Skeletal muscle cell (primary cell): ENCODE measurements at regions not wholly inside any gene's neighbourhood (a gene's known extent, or its start where the extent isn't known, plus 50 kb on each side); places are given as distances from the start of the nearest gene placed in this dataset.
"Not testable (repeated sequence)": the region's sequence is repeated elsewhere in the genome, so short reads cannot be mapped to it uniquely, and the experiment has no call there.

Experiments used
- DNase-seq: peaks from one replicate; pipeline ENCODE4 v3.0.0-alpha.2; 2010; ENCODE audit warnings: low read depth
- H3K4me3 ChIP-seq: 2 replicates; pipeline ENCODE4 v1.5.1; 2011; ENCODE audit warnings: low read depth, mild to moderate bottlenecking, control low read depth, low read length, moderate library complexity

GRCh38 chr4:93888308-93888707, 59.8 kb downstream of the ATOH1 start:
- DNase-seq: no peak
- H3K4me3 ChIP-seq: no peak overlapping the region

DNA sequence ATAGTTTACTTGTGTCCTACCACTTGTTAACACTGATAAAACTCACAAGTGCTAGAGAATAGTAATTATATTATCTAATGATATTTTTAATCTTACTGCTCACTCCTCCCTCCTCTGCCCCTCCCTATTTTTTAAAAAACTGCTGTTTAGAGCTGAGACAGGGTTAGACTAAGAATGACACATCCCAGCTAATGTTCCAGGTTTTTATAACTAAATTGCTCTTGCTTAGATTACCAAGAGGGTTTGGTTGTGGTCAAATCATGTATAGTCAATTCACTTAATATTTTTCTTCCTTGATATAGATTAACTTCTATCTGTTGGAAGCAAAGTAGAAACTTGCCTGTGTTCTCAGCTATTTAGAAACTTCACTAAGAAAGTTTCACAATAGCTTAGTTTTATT, 60.2 kb downstream of the ATOH1 start:
- no peak overlapping the region for H3K4me3 ChIP-seq
- no peak for DNase-seq

- no peak overlapping the region for H3K4me3 ChIP-seq
- DNase-seq: no peak
Measured at GRCh38 chr4:93891244-93891643, 62.7 kb downstream of the ATOH1 start.

- DNase-seq: no peak
- H3K4me3 ChIP-seq: no peak overlapping the region
Measured at GRCh38 chr4:93894995-93895394, 66.4 kb downstream of the ATOH1 start.

GRCh38 chr4:93896516-93896915, 68.0 kb downstream of the ATOH1 start:
- no peak overlapping the region for H3K4me3 ChIP-seq
- DNase-seq: no peak

DNA sequence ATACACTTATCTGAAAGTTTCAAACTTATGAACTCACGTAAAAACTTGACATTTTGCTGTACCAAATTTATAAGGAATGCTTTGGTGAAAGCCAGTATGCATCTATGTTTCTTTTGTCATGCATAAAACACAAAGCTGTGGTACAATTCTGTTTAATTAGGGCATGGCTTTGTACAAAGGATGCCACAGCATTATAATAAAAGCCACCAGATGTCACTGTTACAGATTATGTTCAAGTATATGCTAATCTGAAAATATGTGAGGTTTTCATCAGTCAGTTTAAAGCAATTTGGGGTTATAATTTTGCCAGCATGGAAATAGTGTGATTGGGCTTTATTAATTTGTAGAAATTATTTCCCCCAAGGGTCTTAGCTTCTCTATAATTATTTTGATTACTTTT, 69.0 kb downstream of the ATOH1 start:
- no peak for DNase-seq

DNA sequence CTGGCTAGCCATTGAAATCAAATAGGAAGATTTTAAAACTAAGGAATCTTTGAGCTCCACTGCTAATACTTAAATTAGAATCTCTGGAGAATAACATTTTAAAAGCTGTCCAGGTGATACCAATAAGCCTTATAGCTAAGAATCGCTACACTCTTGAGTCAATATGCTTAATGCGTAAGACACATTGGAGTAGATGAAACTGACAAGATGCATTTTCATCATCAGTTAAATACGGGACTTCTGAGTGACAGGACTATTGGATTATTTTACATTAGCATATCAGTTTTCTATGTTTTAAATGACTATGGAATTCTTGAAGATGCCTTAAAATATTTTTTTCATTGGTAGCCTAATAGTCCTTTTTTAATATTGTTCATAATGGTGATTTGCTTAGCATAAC, 80.2 kb downstream of the ATOH1 start:
- H3K4me3 ChIP-seq: no peak overlapping the region
- no peak for DNase-seq

More for the DNA sequence above, 69.0 kb downstream of the ATOH1 start:
- H3K4me3 ChIP-seq: no peak overlapping the region

GRCh38 chr4:93911671-93912070, 83.1 kb downstream of the ATOH1 start:
- H3K4me3 ChIP-seq: no peak overlapping the region
- DNase-seq: no peak

DNA sequence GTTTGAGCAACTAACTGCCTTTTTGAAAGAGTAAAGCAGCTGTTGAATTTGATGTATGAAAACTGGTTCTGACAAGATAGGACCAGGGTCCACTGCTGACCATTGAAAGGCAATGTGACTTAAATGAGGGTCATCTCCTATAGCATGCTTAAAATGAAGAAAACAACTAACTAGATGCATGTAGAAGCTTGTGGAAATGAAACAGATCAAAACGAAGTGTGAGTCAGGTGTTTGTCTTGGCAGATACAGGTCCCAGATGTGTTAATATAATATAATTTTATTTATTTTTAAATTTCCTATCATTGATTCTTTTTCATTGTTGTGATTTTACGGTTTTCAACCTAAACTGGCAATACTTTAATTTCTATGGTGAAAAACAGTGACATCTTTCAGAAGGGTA, 83.6 kb downstream of the ATOH1 start:
- DNase-seq: no peak

GRCh38 chr4:93918856-93919255, 90.3 kb downstream of the ATOH1 start:
- DNase-seq: no peak

More for the DNA sequence above, 83.6 kb downstream of the ATOH1 start:
- no peak overlapping the region for H3K4me3 ChIP-seq

DNA sequence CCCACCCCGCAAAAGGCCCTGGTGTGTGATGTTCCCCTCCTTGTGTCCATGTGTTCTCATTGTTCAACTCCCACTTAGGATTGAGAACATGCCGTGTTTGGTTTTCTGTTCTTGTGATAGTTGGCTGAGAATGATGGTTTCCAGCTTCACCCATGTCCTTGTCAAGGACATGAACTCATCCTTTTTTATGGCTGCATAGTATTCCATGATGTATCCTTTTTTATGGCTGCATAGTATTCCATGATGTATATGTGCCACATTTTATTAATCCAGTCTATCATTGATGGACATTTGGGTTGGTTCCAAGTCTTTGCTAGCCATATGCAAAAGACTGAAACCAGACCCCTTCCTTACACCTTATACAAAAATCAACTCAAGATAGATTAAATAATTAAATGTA, 95.0 kb downstream of the ATOH1 start:
- H3K4me3 ChIP-seq, DNase-seq: not testable (repeated sequence)

More at GRCh38 chr4:93918856-93919255, 90.3 kb downstream of the ATOH1 start:
- H3K4me3 ChIP-seq: no peak overlapping the region

GRCh38 chr4:93947286-93947685, 118.7 kb downstream of the ATOH1 start:
- DNase-seq: no peak
- H3K4me3 ChIP-seq: no peak overlapping the region

DNA sequence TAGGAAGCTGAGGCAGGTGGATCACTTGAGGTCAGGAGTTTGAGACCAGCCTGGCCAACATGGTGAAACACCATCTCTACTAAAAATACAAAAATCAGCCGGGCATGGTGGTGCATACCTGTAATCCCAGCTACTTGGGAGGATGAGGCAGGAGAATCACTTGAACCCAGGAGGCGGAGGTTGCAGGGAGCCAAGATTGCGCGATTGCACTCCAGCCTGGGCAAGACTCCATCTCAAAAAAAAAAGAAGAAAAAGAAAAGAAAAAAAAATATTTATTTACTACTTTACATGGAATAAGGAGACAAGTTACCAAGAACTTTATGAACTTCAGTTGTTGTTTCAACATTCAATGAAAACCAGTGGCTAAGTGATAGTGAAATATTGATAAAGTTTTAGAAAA, 121.7 kb downstream of the ATOH1 start:
- not testable (repeated sequence) for DNase-seq, H3K4me3 ChIP-seq

DNA sequence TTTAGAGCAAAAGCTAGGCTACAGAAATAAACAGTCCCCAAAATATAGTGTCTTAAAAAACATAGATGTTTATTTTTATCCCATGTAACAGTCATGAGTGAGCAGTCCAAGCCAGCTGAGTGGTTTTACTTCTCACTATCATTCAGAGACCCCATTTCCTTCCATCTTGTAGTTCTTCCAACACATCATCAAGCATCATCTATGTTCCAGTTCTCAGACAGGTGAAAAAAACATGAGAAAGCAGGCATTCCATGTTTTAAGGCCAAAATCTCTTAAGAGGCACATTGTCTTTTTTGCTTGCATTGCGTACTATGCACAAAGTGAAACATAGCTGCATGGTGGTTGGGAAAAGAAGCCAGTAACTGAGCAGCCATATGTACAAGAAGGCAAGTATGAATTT, 128.6 kb downstream of the ATOH1 start:
- no peak overlapping the region for H3K4me3 ChIP-seq
- no peak for DNase-seq

GRCh38 chr4:93960450-93960849, 131.9 kb downstream of the ATOH1 start:
- H3K4me3 ChIP-seq: no peak overlapping the region
- DNase-seq: no peak

GRCh38 chr4:93960916-93961315, 132.4 kb downstream of the ATOH1 start:
- no peak overlapping the region for H3K4me3 ChIP-seq
- no peak for DNase-seq

DNA sequence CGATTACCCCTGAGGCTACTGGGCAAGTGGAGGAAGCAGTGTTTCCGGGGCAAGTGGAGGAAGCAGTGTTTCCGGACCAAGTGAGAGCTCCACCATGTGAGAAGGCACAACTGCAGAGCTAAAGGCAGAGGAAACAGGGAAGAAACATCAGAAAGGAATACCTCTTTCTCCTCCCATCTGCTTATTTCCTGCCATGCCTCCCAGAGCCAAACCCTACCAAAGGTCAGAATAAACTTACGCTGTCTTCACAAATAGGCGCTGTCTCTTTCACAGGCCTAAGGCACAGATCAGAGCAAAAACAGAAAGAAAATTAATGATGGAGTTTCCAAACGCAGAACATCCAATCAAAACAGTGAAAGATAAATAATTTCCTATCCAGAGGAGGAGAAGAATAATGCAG, 153.0 kb downstream of the ATOH1 start:
- H3K4me3 ChIP-seq: no peak overlapping the region
- DNase-seq: no peak

DNA sequence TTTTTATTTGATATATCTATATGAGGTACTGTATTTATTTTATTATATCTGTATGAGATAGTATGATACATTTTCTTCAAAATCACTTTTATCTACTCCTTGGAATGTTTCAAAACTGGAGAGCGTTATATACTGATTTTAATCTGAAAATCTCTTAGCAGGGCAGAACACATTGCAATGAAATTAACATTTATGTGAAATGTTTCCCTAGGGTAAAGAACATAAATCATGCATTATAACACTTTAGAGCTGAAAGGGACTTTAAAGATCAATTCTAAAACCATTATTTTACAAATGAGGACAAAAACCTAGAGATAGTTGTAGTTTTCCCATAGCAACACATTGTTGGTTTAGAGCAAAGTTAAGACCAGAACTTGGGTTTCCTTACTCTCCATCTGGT, 153.7 kb downstream of the ATOH1 start:
- no peak overlapping the region for H3K4me3 ChIP-seq
- no peak for DNase-seq

GRCh38 chr4:93983140-93983539, 154.6 kb downstream of the ATOH1 start:
- no peak for DNase-seq
- H3K4me3 ChIP-seq: no peak overlapping the region

DNA sequence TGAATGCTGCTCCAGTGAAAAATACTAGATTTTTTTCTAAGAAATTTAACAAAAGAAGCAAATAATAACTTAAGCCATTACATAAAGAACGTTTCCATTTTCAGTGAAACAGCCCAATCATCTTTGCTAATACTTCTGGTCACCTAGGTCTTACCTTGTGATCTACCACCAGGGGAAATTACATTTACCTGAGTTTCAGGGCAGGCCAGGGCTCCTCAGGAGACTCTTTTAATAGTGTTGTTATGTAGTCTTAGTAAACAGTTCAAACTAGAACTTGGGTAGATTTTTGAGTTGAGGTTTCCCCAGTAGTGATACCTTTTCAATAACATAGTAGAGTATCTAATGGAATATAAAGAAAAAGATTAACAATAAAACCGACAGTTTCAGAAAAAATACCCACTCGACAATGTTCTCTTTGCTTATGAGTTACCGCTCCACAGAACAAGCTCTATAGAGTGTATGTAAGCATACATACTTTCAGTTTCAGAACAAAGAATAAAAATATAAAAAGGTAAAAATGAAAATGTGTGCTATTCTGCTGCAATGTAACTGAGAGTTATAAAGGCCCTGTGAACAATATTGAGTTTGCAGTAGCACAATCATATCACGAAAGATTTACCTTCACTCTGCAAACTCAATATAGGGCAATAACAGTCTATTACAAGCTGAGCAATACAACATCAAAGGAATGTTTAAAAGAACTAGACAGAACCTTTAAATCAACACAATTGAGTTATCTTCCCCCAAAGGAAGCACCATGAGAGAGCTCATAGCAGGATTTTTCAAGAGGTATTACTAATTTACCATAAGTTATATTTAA, 165.8 kb downstream of the ATOH1 start:
- no peak for DNase-seq
- H3K4me3 ChIP-seq: no peak overlapping the region

- no peak for DNase-seq
- no peak overlapping the region for H3K4me3 ChIP-seq
Measured at GRCh38 chr4:93996895-93997294, 168.3 kb downstream of the ATOH1 start.
